Fibroblast of skin of right quadriceps (primary cell): ENCODE measurements at regions not wholly inside any gene's neighbourhood (a gene's known extent, or its start where the extent isn't known, plus 50 kb on each side); places are given as distances from the start of the nearest gene placed in this dataset.
"Not testable (repeated sequence)": the region's sequence is repeated elsewhere in the genome, so short reads cannot be mapped to it uniquely, and the experiment has no call there.

ENCODE experiments used
- DNase-seq: peaks from one replicate; pipeline ENCODE4 v3.0.0-alpha.2; 2013

- no peak for DNase-seq
Observed at GRCh38 chr9:71504636-71505035, 263.7 kb downstream of the CEMIP2 start.

- DNase-seq, result no peak
Observed at GRCh38 chr9:71498691-71499090, 269.6 kb downstream of the CEMIP2 start.

GRCh38 chr9:71490810-71491209 is 277.5 kb downstream of the CEMIP2 start:
- DNase-seq, result no peak

- DNase-seq, result peak; percentile 24
Observed at GRCh38 chr9:71487061-71487460, 281.3 kb downstream of the CEMIP2 start.

- no peak for DNase-seq
Observed at GRCh38 chr9:71485326-71485725, 283.0 kb downstream of the CEMIP2 start.

- DNase-seq, result no peak
Observed at GRCh38 chr9:71483436-71483835, 284.9 kb downstream of the CEMIP2 start.

GRCh38 chr9:71479621-71480020 is 288.7 kb downstream of the CEMIP2 start:
- DNase-seq, result no peak

- no peak for DNase-seq
Observed at GRCh38 chr9:71472400-71472799, 295.9 kb downstream of the CEMIP2 start.

GRCh38 chr9:71465392-71465791 is 302.9 kb downstream of the CEMIP2 start:
- DNase-seq, result no peak

GRCh38 chr9:71459082-71459481 is 309.2 kb downstream of the CEMIP2 start:
- no peak for DNase-seq

- peak; percentile 72 for DNase-seq
Observed at GRCh38 chr9:71446473-71447411, 321.6 kb downstream of the CEMIP2 start.

- no peak for DNase-seq
Observed at GRCh38 chr9:71446106-71446472, 322.2 kb downstream of the CEMIP2 start.

GRCh38 chr9:71442937-71443336 is 321.5 kb upstream of the TRPM3 start:
- no peak for DNase-seq

GRCh38 chr9:71441266-71441665 is 319.8 kb upstream of the TRPM3 start:
- DNase-seq, result no peak

GRCh38 chr9:71431931-71432330 is 310.5 kb upstream of the TRPM3 start:
- DNase-seq, result peak; percentile 18

- DNase-seq, result not testable (repeated sequence)
Observed at GRCh38 chr9:71407341-71407740, 285.9 kb upstream of the TRPM3 start.

GRCh38 chr9:71403106-71403505 is 281.7 kb upstream of the TRPM3 start:
- no peak for DNase-seq

- no peak for DNase-seq
Observed at GRCh38 chr9:71393005-71393404, 271.6 kb upstream of the TRPM3 start.

GRCh38 chr9:71384343-71384742 is 262.9 kb upstream of the TRPM3 start:
- no peak for DNase-seq

- no peak for DNase-seq
Observed at GRCh38 chr9:71383308-71383940, 262.0 kb upstream of the TRPM3 start.

- no peak for DNase-seq
Observed at GRCh38 chr9:71368157-71368556, 246.7 kb upstream of the TRPM3 start.

GRCh38 chr9:71364186-71364955 is 242.9 kb upstream of the TRPM3 start:
- DNase-seq, result peak; percentile 80

- DNase-seq, result peak; percentile 62
Observed at GRCh38 chr9:71363286-71363961, 242.0 kb upstream of the TRPM3 start.
